EL (cell line): ENCODE measurements at regions not wholly inside any gene's neighbourhood (a gene's known extent, or its start where the extent isn't known, plus 50 kb on each side); places are given as distances from the start of the nearest gene placed in this dataset.
A peak's percentile ranks its signal among the peaks of the same experiment; 100 is the strongest.

Experiments
- DNase-seq: peaks from one replicate; pipeline ENCODE4 v3.0.0-alpha.2; 2016

DNA sequence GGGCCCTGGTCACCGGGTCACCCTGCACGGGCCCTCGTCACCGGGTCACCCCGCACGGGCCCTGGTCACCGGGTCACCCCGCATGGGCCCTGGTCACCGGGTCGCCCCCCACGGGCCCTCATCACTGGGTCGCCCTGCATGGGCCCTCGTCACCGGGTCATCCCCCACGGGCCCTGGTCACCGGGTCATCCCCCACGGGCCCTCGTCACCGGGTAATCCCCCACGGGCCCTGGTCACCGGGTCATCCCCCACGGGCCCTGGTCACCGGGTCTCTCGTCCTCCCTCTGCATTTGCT lies 77.6 kb downstream of the RIPK4 start:
- DNase-seq: no peak

GRCh38 chr21:41687633-41688032 lies 79.2 kb downstream of the RIPK4 start:
- DNase-seq: no peak

- no peak for DNase-seq
These were observed 80.2 kb downstream of the RIPK4 start for GRCh38 chr21:41686664-41687063.

GRCh38 chr21:41685511-41686149 lies 81.2 kb downstream of the RIPK4 start:
- no peak for DNase-seq

DNA sequence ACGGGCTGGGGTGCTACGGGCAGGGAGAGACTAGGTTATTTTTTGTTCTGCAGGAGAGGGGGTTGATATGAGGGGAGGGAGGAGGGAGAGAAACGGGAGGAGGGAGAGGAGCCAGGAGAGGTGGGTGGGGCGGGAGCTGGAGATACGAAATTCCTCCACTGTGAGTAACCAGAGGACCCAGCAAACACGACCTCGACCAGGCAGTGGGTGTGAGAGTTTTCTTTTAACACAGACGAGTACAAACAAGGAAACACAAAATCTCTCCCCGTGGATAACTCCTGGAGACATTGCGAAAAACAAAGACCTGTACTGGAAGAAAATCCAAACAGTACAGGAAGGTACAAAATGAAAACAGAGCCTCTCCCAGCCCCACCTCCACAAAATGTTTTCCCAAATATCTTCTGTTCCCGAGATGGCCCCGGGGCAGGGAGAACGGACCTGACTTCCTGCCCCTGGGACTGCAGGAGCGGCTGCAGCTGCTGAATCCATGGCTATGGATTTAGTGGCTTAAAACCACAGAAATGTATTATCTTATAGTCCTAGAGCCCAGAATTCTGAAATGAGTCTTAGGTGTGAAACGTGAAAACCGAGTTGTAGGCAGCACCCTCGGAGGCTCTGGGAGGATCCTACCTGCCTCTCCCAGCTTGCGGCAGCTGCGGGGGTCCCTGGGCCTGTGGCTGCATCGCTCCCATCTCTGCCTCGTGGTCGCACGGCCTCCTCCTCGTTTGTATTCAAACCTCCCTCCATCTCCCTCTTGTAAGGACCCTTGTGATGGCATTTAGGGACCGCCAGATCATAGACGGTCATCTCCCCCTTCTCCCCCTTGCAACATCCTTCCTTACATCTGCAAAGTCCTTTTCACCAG lies 82.2 kb downstream of the RIPK4 start:
- peak; percentile 86 for DNase-seq

DNA sequence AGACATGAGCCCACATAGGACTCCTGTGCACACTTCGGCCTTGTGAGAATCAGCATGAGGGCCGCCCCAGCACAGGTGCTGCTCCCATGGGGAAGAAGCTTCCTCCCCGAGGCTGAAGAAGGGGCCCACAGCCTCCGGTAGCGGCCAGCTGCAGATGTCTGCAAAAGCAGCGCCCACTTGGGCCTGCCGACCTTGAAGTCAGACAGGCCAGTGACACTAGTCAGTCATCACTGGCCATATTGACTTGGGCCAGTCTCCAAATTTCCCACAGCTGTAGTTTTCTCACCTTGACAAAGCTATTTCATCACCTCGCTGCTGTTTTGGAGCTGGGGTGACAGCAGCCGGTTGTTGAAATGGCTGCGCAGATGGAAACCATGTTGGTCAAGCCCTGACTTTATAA lies 83.0 kb downstream of the RIPK4 start:
- DNase-seq: no peak

DNA sequence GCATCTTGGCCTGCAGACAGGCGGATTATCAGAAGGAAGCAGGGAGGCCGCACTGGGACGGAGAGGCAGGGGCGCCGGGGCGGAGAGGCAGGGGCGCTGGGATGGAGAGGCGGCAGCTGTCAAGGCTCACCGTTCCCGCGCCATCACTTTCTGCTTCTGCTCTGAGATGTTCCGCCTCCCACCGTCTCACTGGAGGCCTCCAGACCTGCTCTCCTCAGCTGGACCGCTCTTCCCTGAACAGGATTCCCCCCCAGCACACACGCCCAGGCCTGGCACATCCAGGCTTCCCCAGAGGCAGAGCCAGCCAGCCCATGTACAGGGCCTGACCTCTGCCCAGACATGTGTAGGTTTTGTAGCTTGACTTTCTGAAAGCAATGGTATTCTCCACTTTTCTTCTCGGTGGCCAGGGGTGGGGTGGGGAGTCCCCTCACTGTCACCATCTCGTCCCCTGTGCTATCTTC lies 84.1 kb downstream of the RIPK4 start:
- DNase-seq: no peak

DNA sequence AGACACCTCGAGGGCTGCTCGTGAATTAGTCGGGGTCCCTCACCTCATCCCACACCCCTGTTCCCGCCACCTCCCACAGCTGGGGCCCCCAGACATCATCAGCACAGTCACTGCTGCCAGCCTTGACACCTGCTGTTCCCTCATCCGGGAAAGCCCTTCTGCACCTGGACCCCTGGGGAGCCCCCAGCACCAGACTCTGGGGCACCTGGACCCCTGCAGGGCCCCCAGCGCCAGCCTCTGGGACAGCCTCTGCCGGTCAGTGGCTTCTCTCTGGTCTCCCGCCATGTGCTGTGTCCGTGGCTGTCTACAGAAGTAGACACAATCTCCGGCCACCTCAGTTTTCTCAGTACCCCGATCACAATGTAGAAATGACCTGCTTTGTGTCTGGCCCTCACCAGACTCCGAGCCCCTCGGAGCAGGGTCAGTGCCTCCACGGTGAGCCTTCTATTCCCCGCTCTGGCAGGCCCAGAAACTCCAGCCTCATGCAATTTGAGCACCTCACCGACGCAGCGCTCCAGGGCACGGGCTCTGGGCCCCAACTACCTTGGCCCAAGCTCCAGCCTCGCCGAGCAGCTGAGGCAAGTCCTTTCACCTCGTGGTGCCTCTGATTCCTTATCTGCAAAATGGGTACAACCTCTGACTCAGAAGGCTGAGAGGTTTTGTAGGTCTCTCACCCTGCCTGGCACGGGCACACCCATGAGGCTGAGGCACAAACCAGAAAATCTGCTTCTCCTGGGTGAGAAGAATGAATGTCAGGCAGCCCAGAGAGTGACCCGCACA lies 84.7 kb downstream of the RIPK4 start:
- DNase-seq: no peak

DNA sequence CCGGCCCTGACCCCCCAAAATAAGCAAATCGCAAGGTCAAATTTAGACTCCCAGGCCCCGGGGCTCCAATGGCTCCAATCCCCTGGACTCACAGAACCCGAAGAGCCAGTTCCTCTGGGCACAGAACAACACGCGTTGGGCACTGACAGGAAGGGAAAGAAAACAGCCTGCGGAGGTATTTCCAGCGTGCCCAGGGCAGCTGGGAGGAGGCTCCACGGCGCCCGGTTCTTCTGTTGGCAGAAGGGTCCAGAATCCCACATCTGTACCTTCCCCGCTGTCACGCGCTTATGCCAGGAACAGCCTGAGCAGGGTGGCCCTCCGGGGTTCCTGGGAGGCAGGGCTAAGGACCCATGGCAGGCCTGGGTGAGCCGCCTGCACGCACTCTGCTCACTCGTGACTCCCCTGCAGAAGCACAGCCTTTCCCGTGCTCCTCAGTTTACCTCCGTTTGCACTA lies 85.5 kb downstream of the RIPK4 start:
- no peak for DNase-seq

- no peak for DNase-seq
These were observed 86.2 kb downstream of the RIPK4 start for GRCh38 chr21:41680444-41681347.

DNA sequence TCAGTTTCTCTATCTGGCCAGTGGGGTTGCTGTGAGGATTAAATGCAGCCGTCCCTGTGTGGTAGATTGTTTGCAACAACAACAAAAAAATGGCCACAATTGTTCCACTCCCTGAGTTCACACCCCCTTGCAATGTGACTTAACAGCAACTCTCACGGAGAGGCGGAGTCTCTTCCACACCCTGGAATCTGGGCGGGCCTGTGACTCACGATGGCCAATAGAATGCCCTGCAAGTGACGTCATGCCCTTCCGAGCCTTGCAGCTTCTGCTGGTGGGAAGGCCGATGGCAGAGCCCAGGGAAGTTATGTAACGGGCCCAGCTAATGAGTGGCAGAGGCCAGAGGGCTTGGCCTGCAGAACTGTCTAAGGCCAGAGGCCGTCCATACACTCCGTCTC lies 87.9 kb downstream of the RIPK4 start:
- DNase-seq: peak; percentile 98

- DNase-seq: no peak
These were observed 88.6 kb downstream of the RIPK4 start for GRCh38 chr21:41678016-41678923.

GRCh38 chr21:41677671-41678015 lies 89.2 kb downstream of the RIPK4 start:
- DNase-seq: no peak

DNA sequence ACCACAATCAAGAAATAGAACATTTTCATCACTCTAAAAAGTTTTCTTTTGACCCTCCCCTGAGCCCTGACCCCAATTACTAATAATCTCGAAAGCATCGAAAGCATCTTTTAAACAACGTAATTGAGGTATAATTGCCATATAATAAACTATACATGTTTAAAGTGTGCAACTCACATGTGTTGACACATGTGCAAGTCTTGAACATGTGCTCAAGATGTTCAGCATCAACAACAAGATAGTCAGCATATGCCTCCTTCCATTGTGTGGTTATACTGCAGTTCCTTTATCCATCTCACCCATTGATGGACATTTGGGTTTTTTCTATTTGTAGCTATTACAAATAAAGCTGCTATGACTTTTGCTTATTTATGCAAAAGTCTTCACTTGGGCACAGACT lies 90.7 kb downstream of the RIPK4 start:
- DNase-seq: no peak

DNA sequence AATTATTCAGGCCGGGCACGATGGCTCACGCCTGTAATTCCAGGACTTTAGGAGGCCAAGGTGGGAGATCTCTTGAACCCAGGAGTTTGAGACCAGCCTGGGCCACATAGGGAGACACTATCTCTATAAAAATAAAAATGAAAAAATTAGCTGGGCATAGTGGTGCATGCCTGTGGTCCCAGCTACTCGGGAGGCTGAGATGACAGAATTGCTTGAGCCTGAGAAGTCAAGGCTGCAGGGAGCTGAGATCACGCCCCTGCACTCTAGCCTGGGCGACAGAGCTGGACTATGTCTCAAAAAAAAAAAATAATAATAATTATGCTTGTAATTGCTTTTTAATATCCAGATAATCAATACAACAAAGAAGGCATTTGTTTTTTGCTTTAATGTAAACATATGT lies 91.3 kb downstream of the RIPK4 start:
- no peak for DNase-seq

- no peak for DNase-seq
These were observed 92.5 kb downstream of the RIPK4 start for GRCh38 chr21:41674402-41674801.

- DNase-seq: no peak
These were observed 93.1 kb downstream of the RIPK4 start for GRCh38 chr21:41673596-41674335.

DNA sequence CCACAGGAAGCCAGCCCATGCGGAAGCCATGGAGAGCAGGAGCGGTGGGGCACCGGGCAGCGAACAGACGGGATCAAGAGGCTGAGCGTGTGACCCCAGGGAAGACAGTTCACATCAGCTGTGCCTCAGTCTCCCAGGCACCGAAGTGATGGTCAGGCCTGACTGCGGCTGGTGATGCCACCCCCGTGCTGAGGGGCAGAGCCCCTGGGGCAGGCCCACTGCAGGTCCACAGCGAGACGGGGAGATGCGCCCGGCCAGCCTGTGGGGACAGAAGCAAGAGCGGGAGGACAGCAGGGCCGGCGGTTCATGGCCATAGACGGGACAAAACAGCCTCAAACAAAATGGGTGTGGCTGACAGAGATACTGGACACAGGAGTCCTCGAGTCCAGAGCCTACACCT lies 93.8 kb downstream of the RIPK4 start:
- DNase-seq: no peak

- no peak for DNase-seq
These were observed 94.3 kb downstream of the RIPK4 start for GRCh38 chr21:41672543-41672915.

DNA sequence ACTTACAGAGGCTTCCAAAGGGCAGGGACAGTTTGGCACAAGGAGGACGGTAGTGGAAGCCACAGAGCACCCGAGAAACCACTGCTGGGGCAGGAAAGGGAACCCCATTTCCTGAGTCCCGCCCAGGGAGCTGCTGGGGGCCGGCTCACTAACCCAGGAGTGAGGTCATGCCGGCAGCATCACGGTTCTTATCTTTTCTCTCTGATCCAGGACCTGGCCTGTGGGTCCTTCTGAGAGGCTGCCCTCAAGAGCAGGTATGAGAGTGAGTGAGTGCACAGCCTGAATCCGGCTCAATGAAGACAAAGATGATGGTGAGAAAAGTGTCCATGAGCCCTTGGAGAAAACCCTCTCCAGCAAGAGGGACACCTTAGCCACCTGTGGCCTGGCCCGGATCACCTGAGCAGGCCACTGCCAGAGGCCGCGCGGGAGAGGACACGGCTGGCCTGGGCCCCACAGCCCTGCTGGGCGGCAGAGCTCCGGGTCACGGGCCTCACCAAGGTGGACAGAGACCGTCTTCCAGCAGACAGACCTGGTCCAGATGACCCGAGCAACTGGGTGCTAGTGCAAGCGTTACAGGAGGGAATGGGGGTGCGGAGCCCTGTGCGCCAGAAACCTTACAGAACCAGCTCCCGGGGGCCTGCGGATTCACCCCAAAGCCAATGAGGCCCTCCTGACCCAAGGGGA lies 94.9 kb downstream of the RIPK4 start:
- DNase-seq: no peak
